Vagina (tissue), 2 donors: ENCODE measurements at regions not wholly inside any gene's neighbourhood (a gene's known extent, or its start where the extent isn't known, plus 50 kb on each side); places are given as distances from the start of the nearest gene placed in this dataset.
"Not testable (repeated sequence)": the region's sequence is repeated elsewhere in the genome, so short reads cannot be mapped to it uniquely, and the experiment has no call there.

Experiments used
- DNase-seq, 2 donors: peaks; one replicate each; pipeline ENCODE4 v3.0.0-alpha.2; 2017; ENCODE audit errors: extremely low spot score in 2 of 2
- H3K27ac ChIP-seq: fragments of 200-600 bp; sonication (generic); one replicate; pipeline ENCODE4 v1.5.1; 2019
- H3K27me3 ChIP-seq: fragments of 200-600 bp; sonication (generic); one replicate; pipeline ENCODE4 v1.5.1; 2019
- H3K36me3 ChIP-seq, 2 donors: fragments of 200-600 bp; sonication (generic); one replicate each; pipeline ENCODE4 v1.5.1; 2017 to 2019
- H3K4me1 ChIP-seq: fragments of 200-600 bp; sonication (generic); one replicate; pipeline ENCODE4 v1.5.1; 2019
- H3K4me3 ChIP-seq, 2 donors: fragments of 200-600 bp; sonication (generic); 1 replicate in 1 of 2; 2 replicates in 1 of 2; pipeline ENCODE4 v1.5.1; 2016 to 2019
- H3K9me3 ChIP-seq: fragments of 200-600 bp; sonication (generic); one replicate; pipeline ENCODE4 v1.5.1; 2019
- CTCF ChIP-seq, 3 experiments: fragments of 450-650 bp in 2 of 3; fragments of 200-600 bp in 1 of 3; sonication (generic) in 1 of 3; IDR thresholded peaks; one replicate each; pipeline ENCODE4 v1.5.1; 2017 to 2019; ENCODE audit warnings: antibody characterized with exemption in 3 of 3, mild to moderate bottlenecking in 2 of 3, moderate library complexity in 2 of 3
- POLR2A ChIP-seq, 2 donors: fragments of 450-650 bp; IDR thresholded peaks; one replicate each; pipeline ENCODE4 v1.6.1; 2017; ENCODE audit warnings: antibody characterized with exemption in 2 of 2, mild to moderate bottlenecking in 2 of 2, moderate library complexity in 2 of 2
- POLR2AphosphoS5 ChIP-seq, 2 donors: sonication (generic); formaldehyde crosslinking; IDR thresholded peaks; one replicate each; pipeline ENCODE4 v1.9.0; 2017; ENCODE audit warnings: antibody characterized with exemption in 2 of 2, mild to moderate bottlenecking in 2 of 2, low read depth in 1 of 2; ENCODE audit not compliant: insufficient read depth in 1 of 2
- intact Hi-C: fragments of 100-400 bp; cut with DNase I; formaldehyde crosslinking; loops from one replicate; pipeline ENCODE4 v1.15.1; 2023

GRCh38 chr7:91379991-91380390 lies 115.8 kb downstream of the FZD1 start:
- no peak for DNase-seq

DNA sequence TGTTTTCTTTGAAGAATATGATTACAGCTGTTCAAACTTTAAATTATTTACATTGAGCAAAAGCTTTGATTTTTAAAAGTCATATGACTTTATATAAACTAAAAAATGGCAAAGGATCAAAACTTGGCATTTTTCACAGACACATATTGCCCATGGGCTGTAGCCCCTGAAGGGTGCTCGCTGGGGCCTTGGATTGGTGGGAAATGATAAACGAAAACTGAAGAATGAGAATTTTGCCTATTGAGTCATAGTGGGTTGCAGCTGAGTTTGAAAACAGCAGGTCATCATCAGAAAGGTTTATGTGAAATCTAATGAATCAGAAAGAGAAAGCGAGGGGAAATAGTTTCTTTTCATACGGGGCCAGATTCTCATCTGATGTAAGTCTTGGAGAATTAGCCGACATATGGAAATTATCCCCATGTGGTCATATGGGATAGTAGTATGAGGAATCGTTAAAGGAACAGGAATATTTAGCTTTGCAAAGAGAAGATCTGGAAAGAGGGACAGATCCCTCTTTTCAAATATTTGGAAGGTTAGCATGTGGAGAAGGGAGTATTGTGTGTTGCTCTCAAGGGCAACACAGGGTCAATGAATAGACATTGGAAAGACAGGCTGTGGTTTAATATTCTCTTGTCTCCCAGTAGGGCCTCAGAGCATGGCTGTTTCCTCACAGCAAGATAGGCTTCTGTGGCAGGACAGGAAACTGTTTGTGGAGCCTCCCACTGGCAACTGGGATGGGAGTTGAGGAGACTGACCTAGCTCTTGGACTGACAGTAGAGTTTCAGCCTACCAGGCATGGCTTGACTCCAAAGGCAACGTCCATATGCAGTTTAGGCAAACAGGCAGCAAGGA lies 119.0 kb downstream of the FZD1 start:
- H3K36me3 ChIP-seq: no peaks in the 10 kb centered on the region
- intact Hi-C loops: no loop called here
- H3K4me1 ChIP-seq: peaks cover 17% of the 10 kb centered on the region
- H3K27me3 ChIP-seq: no peaks in the 10 kb centered on the region
- H3K4me3 ChIP-seq: no peak overlapping the region
- TF ChIP-seq CTCF (IDR thresholded peaks at IDR 0.05) (no peak), POLR2AphosphoS5 (IDR thresholded peaks at IDR 0.05; ENCODE audit: insufficient read depth in 1 of 2, low read depth in 1 of 2) (no peak), POLR2A (IDR thresholded peaks at IDR 0.05) (no peak)
- DNase-seq: no peak
- no peaks in the 10 kb centered on the region for H3K9me3 ChIP-seq
- H3K27ac ChIP-seq: no peak overlapping the region

More at GRCh38 chr7:91379991-91380390, 115.8 kb downstream of the FZD1 start:
- H3K9me3 ChIP-seq: no peaks in the 10 kb centered on the region
- no peak overlapping the region for H3K4me3 ChIP-seq
- H3K27ac ChIP-seq: no peak overlapping the region
- intact Hi-C loops: no loop called here
- TF ChIP-seq CTCF (IDR thresholded peaks at IDR 0.05): no peak
- TF ChIP-seq POLR2A (IDR thresholded peaks at IDR 0.05): no peak
- no peak for TF ChIP-seq POLR2AphosphoS5 (IDR thresholded peaks at IDR 0.05; ENCODE audit: insufficient read depth in 1 of 2, low read depth in 1 of 2)
- H3K27me3 ChIP-seq: no peaks in the 10 kb centered on the region
- no peaks in the 10 kb centered on the region for H3K36me3 ChIP-seq
- peaks cover 17% of the 10 kb centered on the region for H3K4me1 ChIP-seq

GRCh38 chr7:91383905-91384274 lies 119.7 kb downstream of the FZD1 start:
- no peaks in the 10 kb centered on the region for H3K9me3 ChIP-seq
- H3K27me3 ChIP-seq: no peaks in the 10 kb centered on the region
- intact Hi-C loops: no loop called here
- H3K4me1 ChIP-seq: peaks cover 15% of the 10 kb centered on the region
- H3K36me3 ChIP-seq: no peaks in the 10 kb centered on the region
- no peak overlapping the region for H3K4me3 ChIP-seq
- no peak for DNase-seq
- no peak overlapping the region for H3K27ac ChIP-seq
- TF ChIP-seq POLR2A (IDR thresholded peaks at IDR 0.05) (no peak), POLR2AphosphoS5 (IDR thresholded peaks at IDR 0.05; ENCODE audit: insufficient read depth in 1 of 2, low read depth in 1 of 2) (no peak), CTCF (IDR thresholded peaks at IDR 0.05) (no peak)

DNA sequence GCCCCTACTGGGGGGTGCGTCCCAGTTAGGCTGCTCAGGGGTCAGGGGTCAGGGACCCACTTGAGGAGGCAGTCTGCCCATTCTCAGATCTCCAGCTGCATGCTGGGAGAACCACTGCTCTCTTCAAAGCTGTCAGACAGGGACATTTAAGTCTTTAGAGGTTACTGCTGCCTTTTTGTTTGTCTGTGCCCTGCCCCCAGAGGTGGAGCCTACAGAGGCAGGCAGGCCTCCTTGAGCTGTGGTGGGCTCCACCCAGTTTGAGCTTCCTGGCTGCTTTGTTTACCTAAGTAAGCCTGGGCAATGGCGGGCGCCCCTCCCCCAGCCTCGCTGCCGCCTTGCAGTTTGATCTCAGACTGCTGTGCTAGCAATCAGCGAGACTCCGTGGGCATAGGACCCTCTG lies 130.5 kb downstream of the FZD1 start:
- H3K4me3 ChIP-seq, H3K27ac ChIP-seq, DNase-seq, H3K9me3 ChIP-seq, intact Hi-C loops, H3K4me1 ChIP-seq, H3K36me3 ChIP-seq, H3K27me3 ChIP-seq: not testable (repeated sequence)

GRCh38 chr7:91395313-91395712 lies 131.1 kb downstream of the FZD1 start:
- H3K27ac ChIP-seq, intact Hi-C loops, H3K27me3 ChIP-seq, H3K9me3 ChIP-seq, H3K4me3 ChIP-seq, DNase-seq, H3K36me3 ChIP-seq, H3K4me1 ChIP-seq: not testable (repeated sequence)

DNA sequence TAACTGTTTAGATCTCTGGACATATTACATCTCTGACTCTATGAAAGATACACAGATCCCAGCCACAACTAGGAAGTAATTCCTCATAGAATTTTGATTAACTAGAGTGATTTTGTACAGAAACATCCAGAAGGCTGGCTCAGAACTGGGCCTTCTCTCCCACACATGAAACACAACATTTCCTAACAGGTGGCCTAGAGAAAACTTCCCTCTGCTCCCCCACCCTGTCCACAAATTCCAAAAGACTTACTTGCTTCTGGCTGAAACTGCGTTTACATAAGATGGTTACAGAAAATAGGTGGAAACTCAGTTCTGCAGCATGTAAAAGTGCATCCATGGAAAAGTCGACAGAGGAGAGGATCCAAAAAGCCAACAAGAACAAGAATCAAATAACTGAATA lies 132.9 kb downstream of the FZD1 start:
- H3K9me3 ChIP-seq: no peaks in the 10 kb centered on the region
- no peak for DNase-seq
- H3K27ac ChIP-seq: no peak overlapping the region
- no peak overlapping the region for H3K4me3 ChIP-seq
- H3K4me1 ChIP-seq: no peaks in the 10 kb centered on the region
- TF ChIP-seq POLR2A (IDR thresholded peaks at IDR 0.05): no peak
- TF ChIP-seq POLR2AphosphoS5 (IDR thresholded peaks at IDR 0.05; ENCODE audit: insufficient read depth in 1 of 2, low read depth in 1 of 2): no peak
- TF ChIP-seq CTCF (IDR thresholded peaks at IDR 0.05): no peak
- H3K27me3 ChIP-seq: no peaks in the 10 kb centered on the region
- intact Hi-C loops: no loop called here
- H3K36me3 ChIP-seq: no peaks in the 10 kb centered on the region
